ENCODE measurements at regions not wholly inside any gene's neighbourhood (a gene's known extent, or its start where the extent isn't known, plus 50 kb on each side); places are given as distances from the start of the nearest gene placed in this dataset.

- H3K9me2 ChIP-seq (ENCODE audit: insufficient read depth, low read length): no peaks in the 10 kb centered on the region
- no peak overlapping the region for H3K9ac ChIP-seq (ENCODE audit: low read length)
- H3K27ac ChIP-seq (ENCODE audit: low read length): no peak overlapping the region
- no peaks in the 10 kb centered on the region for H3K79me2 ChIP-seq (replicated peaks; ENCODE audit: insufficient read depth, low read length)
- TF ChIP-seq EP300 (conservative IDR thresholded peaks at IDR 0.05; ENCODE audit: poor library complexity, severe bottlenecking) (no peak), CTCF (IDR thresholded peaks at IDR 0.05; ENCODE audit: poor library complexity, severe bottlenecking) (no peak), RAD21 (conservative IDR thresholded peaks at IDR 0.05) (no peak), TAF1 (IDR thresholded peaks at IDR 0.05; ENCODE audit: low read depth) (no peak), SMC3 (conservative IDR thresholded peaks at IDR 0.05; ENCODE audit: poor library complexity) (no peak), REST (IDR thresholded peaks at IDR 0.05; ENCODE audit: borderline replicate concordance) (no peak), POLR2AphosphoS5 (IDR thresholded peaks at IDR 0.05) (no peak), MXI1 (conservative IDR thresholded peaks at IDR 0.05; ENCODE audit: poor library complexity, severe bottlenecking) (no peak), EZH2 (IDR thresholded peaks at IDR 0.05; ENCODE audit: borderline replicate concordance, insufficient read depth, low read length, poor library complexity, severe bottlenecking) (no peak)
- H3K36me3 ChIP-seq (ENCODE audit: insufficient read depth, low read length): no peaks in the 10 kb centered on the region
- no peaks in the 10 kb centered on the region for H3K9me3 ChIP-seq (ENCODE audit: low read length)
- no peak overlapping the region for H3K4me2 ChIP-seq (ENCODE audit: low read length)
- no peak overlapping the region for H2AFZ ChIP-seq (ENCODE audit: low read depth, low read length)
- no peaks in the 10 kb centered on the region for H3K27me3 ChIP-seq (ENCODE audit: insufficient read depth, low read depth, low read length)
- H4K20me1 ChIP-seq (ENCODE audit: insufficient read depth): no peaks in the 10 kb centered on the region
- no peak overlapping the region for H3K4me3 ChIP-seq (ENCODE audit: low read length)
- H3F3A ChIP-seq (ENCODE audit: insufficient read depth, low read length, poor library complexity, severe bottlenecking): no peaks in the 10 kb centered on the region
Measured at GRCh38 chr20:4573564-4574355, 112.5 kb upstream of the PRNP start.

GRCh38 chr20:4571759-4572531 is 114.3 kb upstream of the PRNP start:
- no peak overlapping the region for H3K4me2 ChIP-seq (ENCODE audit: low read length)
- no peak overlapping the region for H3K9ac ChIP-seq (ENCODE audit: low read length)

More at GRCh38 chr20:4571759-4572531, 114.3 kb upstream of the PRNP start:
- TF ChIP-seq EP300 (conservative IDR thresholded peaks at IDR 0.05; ENCODE audit: poor library complexity, severe bottlenecking) (no peak), EZH2 (IDR thresholded peaks at IDR 0.05; ENCODE audit: borderline replicate concordance, insufficient read depth, low read length, poor library complexity, severe bottlenecking) (no peak), CTCF (IDR thresholded peaks at IDR 0.05; ENCODE audit: poor library complexity, severe bottlenecking) (no peak), MXI1 (conservative IDR thresholded peaks at IDR 0.05; ENCODE audit: poor library complexity, severe bottlenecking) (no peak), SMC3 (conservative IDR thresholded peaks at IDR 0.05; ENCODE audit: poor library complexity) (no peak), RAD21 (conservative IDR thresholded peaks at IDR 0.05) (no peak), POLR2AphosphoS5 (IDR thresholded peaks at IDR 0.05) (no peak), REST (IDR thresholded peaks at IDR 0.05; ENCODE audit: borderline replicate concordance) (no peak)
- no peak overlapping the region for H3K27ac ChIP-seq (ENCODE audit: low read length)
- H3K9me3 ChIP-seq (ENCODE audit: low read length): no peaks in the 10 kb centered on the region
- H3K36me3 ChIP-seq (ENCODE audit: insufficient read depth, low read length): no peaks in the 10 kb centered on the region
- no peaks in the 10 kb centered on the region for H3F3A ChIP-seq (ENCODE audit: insufficient read depth, low read length, poor library complexity, severe bottlenecking)
- H2AFZ ChIP-seq (ENCODE audit: low read depth, low read length): no peak overlapping the region
- H3K9me2 ChIP-seq (ENCODE audit: insufficient read depth, low read length): no peaks in the 10 kb centered on the region
- H3K79me2 ChIP-seq (replicated peaks; ENCODE audit: insufficient read depth, low read length): no peaks in the 10 kb centered on the region
- H3K27me3 ChIP-seq (ENCODE audit: insufficient read depth, low read depth, low read length): no peaks in the 10 kb centered on the region
- no peaks in the 10 kb centered on the region for H4K20me1 ChIP-seq (ENCODE audit: insufficient read depth)
- H3K4me3 ChIP-seq (ENCODE audit: low read length): no peak overlapping the region
